Liver (tissue), 8 donors: ENCODE measurements at regions not wholly inside any gene's neighbourhood (a gene's known extent, or its start where the extent isn't known, plus 50 kb on each side); places are given as distances from the start of the nearest gene placed in this dataset.

Experiments
- DNase-seq: peaks from one replicate; pipeline ENCODE4 v3.0.0-alpha.2; 2017; ENCODE audit warnings: low spot score
- H3K27ac ChIP-seq, 2 donors: one replicate each; pipeline ENCODE4 v1.7.0; 2013; ENCODE audit warnings: inconsistent platforms in 2 of 2, low read length in 2 of 2, control low read depth in 1 of 2, low read depth in 1 of 2, mild to moderate bottlenecking in 1 of 2
- H3K27me3 ChIP-seq, 4 donors: one replicate each; pipeline versions ENCODE4 v1.6.1 to v1.7.0; 2013; ENCODE audit warnings: low read length in 3 of 4, inconsistent platforms in 1 of 4, mild to moderate bottlenecking in 1 of 4, moderate library complexity in 1 of 4; ENCODE audit not compliant: control insufficient read depth in 4 of 4, insufficient read depth in 4 of 4
- H3K36me3 ChIP-seq, 4 donors: one replicate each; pipeline versions ENCODE4 v1.6.1 to v1.7.0; 2013; ENCODE audit warnings: low read length in 3 of 4, mild to moderate bottlenecking in 3 of 4, low read depth in 1 of 4, moderate library complexity in 1 of 4; ENCODE audit not compliant: control insufficient read depth in 4 of 4, insufficient read depth in 3 of 4
- H3K4me1 ChIP-seq, 4 donors: one replicate each; pipeline versions ENCODE4 v1.6.1 to v1.7.0; 2013; ENCODE audit warnings: low read length in 3 of 4, mild to moderate bottlenecking in 3 of 4, moderate library complexity in 1 of 4; ENCODE audit not compliant: control insufficient read depth in 4 of 4, insufficient read depth in 4 of 4
- H3K4me3 ChIP-seq, 3 donors: one replicate each; pipeline versions ENCODE4 v1.6.1 to v1.7.0; 2013; ENCODE audit warnings: low read length in 3 of 3, control low read depth in 1 of 3, low read depth in 1 of 3, mild to moderate bottlenecking in 1 of 3
- H3K9ac ChIP-seq, 2 donors: one replicate each; pipeline ENCODE4 v1.7.0; 2013; ENCODE audit warnings: low read length in 2 of 2, mild to moderate bottlenecking in 2 of 2, moderate library complexity in 2 of 2, control low read depth in 1 of 2, low read depth in 1 of 2
- H3K9me3 ChIP-seq, 4 donors: one replicate each; pipeline versions ENCODE4 v1.6.1 to v1.7.0; 2013; ENCODE audit warnings: low read length in 3 of 4; ENCODE audit not compliant: control insufficient read depth in 4 of 4
- CTCF ChIP-seq: fragments of 150-350 bp; IDR thresholded peaks from 2 replicates; pipeline ENCODE4 v1.5.1; 2017; ENCODE audit warnings: improper control_type of control experiment, low read depth, low read length; ENCODE audit not compliant: missing input control
- EGR1 ChIP-seq, 2 donors: IDR thresholded peaks; 2 replicates each; pipeline ENCODE4 v1.6.1; 2016 to 2018; ENCODE audit warnings: antibody characterized with exemption in 2 of 2, low read depth in 2 of 2
- FOXA1 ChIP-seq: IDR thresholded peaks from 2 replicates; pipeline ENCODE4 v1.6.1; 2016; ENCODE audit warnings: antibody characterized with exemption
- FOXA2 ChIP-seq: IDR thresholded peaks from 2 replicates; pipeline ENCODE4 v1.6.1; 2016; ENCODE audit warnings: antibody characterized with exemption
- GABPA ChIP-seq, 2 donors: IDR thresholded peaks in 1 of 2; conservative IDR thresholded peaks in 1 of 2; 2 replicates each; pipeline ENCODE4 v1.6.1; 2016; ENCODE audit warnings: antibody characterized with exemption in 2 of 2, mild to moderate bottlenecking in 1 of 2, moderate library complexity in 1 of 2
- HNF4A ChIP-seq, 2 donors: conservative IDR thresholded peaks; 2 replicates each; pipeline ENCODE4 v1.6.1; 2016; ENCODE audit warnings: antibody characterized with exemption in 2 of 2, mild to moderate bottlenecking in 2 of 2
- HNF4G ChIP-seq: IDR thresholded peaks from 2 replicates; pipeline ENCODE4 v1.6.1; 2016; ENCODE audit warnings: antibody characterized with exemption
- JUND ChIP-seq, 2 donors: IDR thresholded peaks; 2 replicates each; pipeline ENCODE4 v1.6.1; 2016; ENCODE audit warnings: antibody characterized with exemption in 2 of 2
- NR2F2 ChIP-seq: IDR thresholded peaks from 2 replicates; pipeline ENCODE4 v1.6.1; 2016; ENCODE audit warnings: antibody characterized with exemption
- RAD21 ChIP-seq, 2 donors: IDR thresholded peaks; 2 replicates each; pipeline ENCODE4 v1.6.1; 2016; ENCODE audit warnings: antibody characterized with exemption in 2 of 2, mild to moderate bottlenecking in 2 of 2
- RXRA ChIP-seq, 2 donors: IDR thresholded peaks; 2 replicates each; pipeline ENCODE4 v1.6.1; 2017 to 2018; ENCODE audit warnings: antibody characterized with exemption in 2 of 2, mild to moderate bottlenecking in 1 of 2
- SP1 ChIP-seq: IDR thresholded peaks from 2 replicates; pipeline ENCODE4 v1.6.1; 2018; ENCODE audit warnings: antibody characterized with exemption, mild to moderate bottlenecking
- TAF1 ChIP-seq: conservative IDR thresholded peaks from 2 replicates; pipeline ENCODE4 v1.6.1; 2016; ENCODE audit warnings: antibody characterized with exemption, mild to moderate bottlenecking
- YY1 ChIP-seq: IDR thresholded peaks from 2 replicates; pipeline ENCODE4 v1.6.1; 2016; ENCODE audit warnings: antibody characterized with exemption, mild to moderate bottlenecking
- WGBS: extraction: QIAGEN DNeasy Blood & Tissue Kit; methylation state at CpG from one replicate; pipeline ENCODE4 v1.1.7; 2013; 5-methylcytosine and 5-hydroxymethylcytosine counted together
- TF ChIP-seq, protein P1 (sequence below): IDR thresholded peaks from 2 replicates; pipeline ENCODE4 v1.6.1; 2016; ENCODE audit warnings: antibody characterized with exemption
- TF ChIP-seq, protein P2 (sequence below): IDR thresholded peaks from 2 replicates; pipeline ENCODE4 v1.6.1; 2016; ENCODE audit warnings: antibody characterized with exemption, mild to moderate bottlenecking
- TF ChIP-seq, protein P3 (sequence below): IDR thresholded peaks from 2 replicates; pipeline ENCODE4 v1.6.1; 2016; ENCODE audit warnings: antibody characterized with exemption
- TF ChIP-seq, protein P4 (sequence below): IDR thresholded peaks from 2 replicates; pipeline ENCODE4 v1.6.1; 2016; ENCODE audit warnings: antibody characterized with exemption
- donor health status: healthy.
- donor health status: healthy.
- donor health status: healthy.
- donor health status: healthy.
- donor health status: healthy.

GRCh38 chr18:30094556-30094955 lies 948.0 kb downstream of the DSC3 start:
- Histone ChIP-seq H3K9me3 (no peaks in the 10 kb centered on the region), H3K4me3 (no peak overlapping the region), H3K9ac (no peak overlapping the region), H3K36me3 (no peaks in the 10 kb centered on the region), H3K27ac (no peak overlapping the region), H3K27me3 (no peaks in the 10 kb centered on the region), H3K4me1 (no peaks in the 10 kb centered on the region)
- DNase-seq: no peak
- TF ChIP-seq YY1 (no peak), GABPA (IDR thresholded peaks at IDR 0.05 in 1 of 2, conservative IDR thresholded peaks at IDR 0.05 in 1 of 2) (no peak), NR2F2 (no peak), HNF4G (no peak), EGR1 (IDR thresholded peaks at IDR 0.05; ENCODE audit: low read depth in 2 of 2) (no peak), TAF1 (no peak), FOXA1 (no peak), JUND (IDR thresholded peaks at IDR 0.05) (no peak), RXRA (IDR thresholded peaks at IDR 0.05) (no peak), FOXA2 (no peak), HNF4A (conservative IDR thresholded peaks at IDR 0.05) (no peak), RAD21 (IDR thresholded peaks at IDR 0.05) (no peak), SP1 (no peak)
- TF ChIP-seq, protein P1, sequence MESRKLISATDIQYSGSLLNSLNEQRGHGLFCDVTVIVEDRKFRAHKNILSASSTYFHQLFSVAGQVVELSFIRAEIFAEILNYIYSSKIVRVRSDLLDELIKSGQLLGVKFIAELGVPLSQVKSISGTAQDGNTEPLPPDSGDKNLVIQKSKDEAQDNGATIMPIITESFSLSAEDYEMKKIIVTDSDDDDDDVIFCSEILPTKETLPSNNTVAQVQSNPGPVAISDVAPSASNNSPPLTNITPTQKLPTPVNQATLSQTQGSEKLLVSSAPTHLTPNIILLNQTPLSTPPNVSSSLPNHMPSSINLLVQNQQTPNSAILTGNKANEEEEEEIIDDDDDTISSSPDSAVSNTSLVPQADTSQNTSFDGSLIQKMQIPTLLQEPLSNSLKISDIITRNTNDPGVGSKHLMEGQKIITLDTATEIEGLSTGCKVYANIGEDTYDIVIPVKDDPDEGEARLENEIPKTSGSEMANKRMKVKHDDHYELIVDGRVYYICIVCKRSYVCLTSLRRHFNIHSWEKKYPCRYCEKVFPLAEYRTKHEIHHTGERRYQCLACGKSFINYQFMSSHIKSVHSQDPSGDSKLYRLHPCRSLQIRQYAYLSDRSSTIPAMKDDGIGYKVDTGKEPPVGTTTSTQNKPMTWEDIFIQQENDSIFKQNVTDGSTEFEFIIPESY: no peak
- TF ChIP-seq, protein P2, sequence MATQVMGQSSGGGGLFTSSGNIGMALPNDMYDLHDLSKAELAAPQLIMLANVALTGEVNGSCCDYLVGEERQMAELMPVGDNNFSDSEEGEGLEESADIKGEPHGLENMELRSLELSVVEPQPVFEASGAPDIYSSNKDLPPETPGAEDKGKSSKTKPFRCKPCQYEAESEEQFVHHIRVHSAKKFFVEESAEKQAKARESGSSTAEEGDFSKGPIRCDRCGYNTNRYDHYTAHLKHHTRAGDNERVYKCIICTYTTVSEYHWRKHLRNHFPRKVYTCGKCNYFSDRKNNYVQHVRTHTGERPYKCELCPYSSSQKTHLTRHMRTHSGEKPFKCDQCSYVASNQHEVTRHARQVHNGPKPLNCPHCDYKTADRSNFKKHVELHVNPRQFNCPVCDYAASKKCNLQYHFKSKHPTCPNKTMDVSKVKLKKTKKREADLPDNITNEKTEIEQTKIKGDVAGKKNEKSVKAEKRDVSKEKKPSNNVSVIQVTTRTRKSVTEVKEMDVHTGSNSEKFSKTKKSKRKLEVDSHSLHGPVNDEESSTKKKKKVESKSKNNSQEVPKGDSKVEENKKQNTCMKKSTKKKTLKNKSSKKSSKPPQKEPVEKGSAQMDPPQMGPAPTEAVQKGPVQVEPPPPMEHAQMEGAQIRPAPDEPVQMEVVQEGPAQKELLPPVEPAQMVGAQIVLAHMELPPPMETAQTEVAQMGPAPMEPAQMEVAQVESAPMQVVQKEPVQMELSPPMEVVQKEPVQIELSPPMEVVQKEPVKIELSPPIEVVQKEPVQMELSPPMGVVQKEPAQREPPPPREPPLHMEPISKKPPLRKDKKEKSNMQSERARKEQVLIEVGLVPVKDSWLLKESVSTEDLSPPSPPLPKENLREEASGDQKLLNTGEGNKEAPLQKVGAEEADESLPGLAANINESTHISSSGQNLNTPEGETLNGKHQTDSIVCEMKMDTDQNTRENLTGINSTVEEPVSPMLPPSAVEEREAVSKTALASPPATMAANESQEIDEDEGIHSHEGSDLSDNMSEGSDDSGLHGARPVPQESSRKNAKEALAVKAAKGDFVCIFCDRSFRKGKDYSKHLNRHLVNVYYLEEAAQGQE: no peak
- TF ChIP-seq, protein P3, sequence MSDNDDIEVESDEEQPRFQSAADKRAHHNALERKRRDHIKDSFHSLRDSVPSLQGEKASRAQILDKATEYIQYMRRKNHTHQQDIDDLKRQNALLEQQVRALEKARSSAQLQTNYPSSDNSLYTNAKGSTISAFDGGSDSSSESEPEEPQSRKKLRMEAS: no peak
- TF ChIP-seq, protein P4, sequence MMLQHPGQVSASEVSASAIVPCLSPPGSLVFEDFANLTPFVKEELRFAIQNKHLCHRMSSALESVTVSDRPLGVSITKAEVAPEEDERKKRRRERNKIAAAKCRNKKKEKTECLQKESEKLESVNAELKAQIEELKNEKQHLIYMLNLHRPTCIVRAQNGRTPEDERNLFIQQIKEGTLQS: no peak
- 81% methylated on average over 2 of the region's 2 CpGs for WGBS

- no peaks in the 10 kb centered on the region for H3K9me3 ChIP-seq
- no peaks in the 10 kb centered on the region for H3K27me3 ChIP-seq
- H3K4me1 ChIP-seq: no peaks in the 10 kb centered on the region
- H3K9ac ChIP-seq: no peak overlapping the region
- no peak overlapping the region for H3K27ac ChIP-seq
- 55% methylated on average over 4 of the region's 4 CpGs for WGBS
- no peak overlapping the region for H3K4me3 ChIP-seq
- H3K36me3 ChIP-seq: no peaks in the 10 kb centered on the region
- TF ChIP-seq NR2F2 (no peak), YY1 (no peak), HNF4A (conservative IDR thresholded peaks at IDR 0.05) (no peak), GABPA (IDR thresholded peaks at IDR 0.05 in 1 of 2, conservative IDR thresholded peaks at IDR 0.05 in 1 of 2) (no peak), EGR1 (IDR thresholded peaks at IDR 0.05; ENCODE audit: low read depth in 2 of 2) (no peak), HNF4G (no peak), RAD21 (IDR thresholded peaks at IDR 0.05) (no peak), FOXA1 (no peak), RXRA (IDR thresholded peaks at IDR 0.05) (no peak), TAF1 (no peak), CTCF (no peak), FOXA2 (no peak)
- TF ChIP-seq, protein P1: no peak
- TF ChIP-seq, protein P3: no peak
- DNase-seq: no peak
Measured at GRCh38 chr18:30093376-30093775, 949.2 kb downstream of the DSC3 start.
